Astrocyte (in vitro differentiated cells and primary cell): ENCODE measurements at regions not wholly inside any gene's neighbourhood (a gene's known extent, or its start where the extent isn't known, plus 50 kb on each side); places are given as distances from the start of the nearest gene placed in this dataset.

Experiments
- DNase-seq: peaks from one replicate; pipeline ENCODE4 v3.0.0-alpha.2; 2010; ENCODE audit warnings: low read depth
- FAIRE-seq: peaks from 2 replicates; lab custom pipeline; 2011; peaks lifted over from hg19 to GRCh38; lab: Jason Lieb, UNC
- H2AFZ ChIP-seq: 2 replicates; pipeline ENCODE4 v1.6.0; 2012; ENCODE audit warnings: low read depth, low read length, inconsistent platforms
- H3K27ac ChIP-seq: 2 replicates; pipeline ENCODE4 v1.5.1; 2011; ENCODE audit warnings: low read depth, low read length, inconsistent platforms
- H3K27me3 ChIP-seq: 2 replicates; pipeline ENCODE4 v1.6.0; 2011; ENCODE audit warnings: low read length, inconsistent platforms; ENCODE audit not compliant: insufficient read depth
- H3K36me3 ChIP-seq: 2 replicates; pipeline ENCODE4 v1.5.1; 2011; ENCODE audit warnings: low read length, inconsistent platforms; ENCODE audit not compliant: insufficient read depth
- H3K4me1 ChIP-seq: 2 replicates; pipeline ENCODE4 v1.5.1; 2011; ENCODE audit warnings: low read length, inconsistent platforms; ENCODE audit not compliant: insufficient read depth
- H3K4me2 ChIP-seq: 2 replicates; pipeline ENCODE4 v1.6.0; 2012; ENCODE audit warnings: low read length, inconsistent platforms
- H3K4me3 ChIP-seq: 2 replicates; pipeline ENCODE4 v1.5.1; 2011; ENCODE audit warnings: low read depth, mild to moderate bottlenecking, low read length, inconsistent platforms; ENCODE audit not compliant: insufficient read depth
- H3K79me2 ChIP-seq: 2 replicates; pipeline ENCODE4 v1.6.0; 2012; ENCODE audit warnings: mild to moderate bottlenecking, low read length, inconsistent platforms; ENCODE audit not compliant: insufficient read depth
- H3K9ac ChIP-seq: 2 replicates; pipeline ENCODE4 v1.6.0; 2012; ENCODE audit warnings: mild to moderate bottlenecking, low read length, inconsistent platforms
- H3K9me3 ChIP-seq: 2 replicates; pipeline ENCODE4 v1.5.1; 2012; ENCODE audit warnings: low read depth, mild to moderate bottlenecking, low read length, inconsistent platforms; ENCODE audit not compliant: insufficient read depth
- H4K20me1 ChIP-seq: 2 replicates; pipeline ENCODE4 v1.6.0; 2012; ENCODE audit warnings: low read length, inconsistent platforms; ENCODE audit not compliant: insufficient read depth
- H3K27ac Mint-ChIP-seq: one replicate; pipeline ENCODE4 v1.8.0; 2021; ENCODE audit warnings: mild to moderate bottlenecking, mixed read lengths; ENCODE audit not compliant: unreplicated experiment
- H3K27me3 Mint-ChIP-seq: one replicate; pipeline ENCODE4 v1.8.0; 2021; ENCODE audit warnings: low read depth, mixed read lengths; ENCODE audit not compliant: unreplicated experiment
- H3K36me3 Mint-ChIP-seq: one replicate; pipeline ENCODE4 v1.8.0; 2021; ENCODE audit warnings: low read depth, mixed read lengths; ENCODE audit not compliant: unreplicated experiment
- H3K4me1 Mint-ChIP-seq: one replicate; pipeline ENCODE4 v1.8.0; 2021; ENCODE audit warnings: low read depth, mixed read lengths; ENCODE audit not compliant: unreplicated experiment
- H3K4me3 Mint-ChIP-seq: one replicate; pipeline ENCODE4 v1.8.0; 2021; ENCODE audit warnings: mild to moderate bottlenecking, moderate library complexity, mixed read lengths; ENCODE audit not compliant: unreplicated experiment
- H3K9me3 Mint-ChIP-seq: one replicate; pipeline ENCODE4 v1.8.0; 2021; ENCODE audit warnings: mild to moderate bottlenecking, mixed read lengths; ENCODE audit not compliant: unreplicated experiment
- CTCF ChIP-seq: IDR thresholded peaks from 2 replicates; pipeline ENCODE4 v1.5.1; 2011; ENCODE audit warnings: low read depth, mild to moderate bottlenecking, inconsistent platforms, low read length, moderate library complexity; ENCODE audit not compliant: insufficient read depth
- EZH2 ChIP-seq: IDR thresholded peaks from 2 replicates; pipeline ENCODE4 v1.6.1; 2012; ENCODE audit warnings: mild to moderate bottlenecking, low read length, inconsistent platforms; ENCODE audit not compliant: insufficient read depth

DNA sequence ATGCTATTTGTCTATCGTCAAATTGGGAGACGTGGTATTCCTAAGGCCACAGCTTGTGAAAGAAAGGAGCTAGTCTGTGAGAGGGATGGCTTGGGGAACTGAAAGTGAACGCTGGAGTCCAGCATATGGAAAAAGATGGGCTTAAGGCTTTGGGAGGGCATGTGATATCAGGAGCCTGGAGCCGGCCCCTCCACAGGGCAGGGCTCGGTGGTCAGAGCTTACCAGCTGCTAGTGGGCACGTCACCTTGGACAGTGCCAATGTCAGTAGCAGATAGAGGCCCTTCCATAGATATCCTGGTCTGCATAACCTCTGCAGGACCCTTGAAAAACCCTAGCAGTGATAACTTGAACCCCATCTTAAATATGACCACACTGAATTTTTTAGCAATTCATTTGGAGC, 259.1 kb upstream of the RAB6C start:
- Histone ChIP-seq H3K4me2 (no peak overlapping the region), H3K27me3 (no peaks in the 10 kb centered on the region), H3K9ac (no peak overlapping the region), H3K36me3 (no peaks in the 10 kb centered on the region), H3K4me1 (no peaks in the 10 kb centered on the region), H3K79me2 (no peaks in the 10 kb centered on the region), H2AFZ (no peak overlapping the region), H3K9me3 (no peaks in the 10 kb centered on the region), H3K27ac (no peak overlapping the region), H4K20me1 (no peaks in the 10 kb centered on the region), H3K4me3 (no peak overlapping the region)
- TF ChIP-seq EZH2 (no peak), CTCF (no peak)
- H3K4me3 Mint-ChIP-seq: no peak overlapping the region
- H3K27ac Mint-ChIP-seq: no peak overlapping the region
- no peak for DNase-seq
- H3K36me3 Mint-ChIP-seq: no peaks in the 10 kb centered on the region
- H3K27me3 Mint-ChIP-seq: peaks cover 21% of the 10 kb centered on the region
- H3K4me1 Mint-ChIP-seq: no peaks in the 10 kb centered on the region
- FAIRE-seq: no peak
- H3K9me3 Mint-ChIP-seq: peaks cover 2% of the 10 kb centered on the region

DNA sequence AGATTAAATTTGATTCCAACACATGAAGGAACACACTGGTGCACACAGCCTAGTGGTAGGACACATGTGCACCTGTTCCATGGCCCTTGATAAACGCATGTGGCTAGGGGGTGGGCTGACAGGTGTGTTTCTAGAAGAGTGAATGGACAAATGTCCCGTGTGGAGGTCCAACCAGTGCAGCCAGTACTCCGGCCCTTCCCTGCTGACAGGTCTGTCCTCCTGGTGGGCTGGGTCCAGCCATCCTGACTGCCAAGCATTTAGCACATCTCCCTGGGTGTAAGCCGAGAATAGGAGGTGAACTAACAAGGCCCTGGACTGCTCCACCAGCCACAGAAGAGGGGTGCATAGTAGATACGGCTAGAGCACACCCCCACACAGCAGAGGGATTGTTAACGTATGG, 258.7 kb upstream of the RAB6C start:
- Mint-ChIP-seq H3K9me3 (peaks cover 2% of the 10 kb centered on the region), H3K4me1 (no peaks in the 10 kb centered on the region), H3K4me3 (no peak overlapping the region), H3K27ac (no peak overlapping the region), H3K36me3 (no peaks in the 10 kb centered on the region), H3K27me3 (peaks cover 25% of the 10 kb centered on the region)
- Histone ChIP-seq H3K4me2 (no peak overlapping the region), H3K9me3 (no peaks in the 10 kb centered on the region), H3K27ac (no peak overlapping the region), H3K79me2 (no peaks in the 10 kb centered on the region), H4K20me1 (no peaks in the 10 kb centered on the region), H3K4me3 (no peak overlapping the region), H3K36me3 (no peaks in the 10 kb centered on the region), H2AFZ (no peak overlapping the region), H3K27me3 (no peaks in the 10 kb centered on the region), H3K4me1 (no peaks in the 10 kb centered on the region), H3K9ac (no peak overlapping the region)
- no peak for TF ChIP-seq EZH2
- no peak for TF ChIP-seq CTCF
- DNase-seq (no peak), FAIRE-seq (no peak)

DNA sequence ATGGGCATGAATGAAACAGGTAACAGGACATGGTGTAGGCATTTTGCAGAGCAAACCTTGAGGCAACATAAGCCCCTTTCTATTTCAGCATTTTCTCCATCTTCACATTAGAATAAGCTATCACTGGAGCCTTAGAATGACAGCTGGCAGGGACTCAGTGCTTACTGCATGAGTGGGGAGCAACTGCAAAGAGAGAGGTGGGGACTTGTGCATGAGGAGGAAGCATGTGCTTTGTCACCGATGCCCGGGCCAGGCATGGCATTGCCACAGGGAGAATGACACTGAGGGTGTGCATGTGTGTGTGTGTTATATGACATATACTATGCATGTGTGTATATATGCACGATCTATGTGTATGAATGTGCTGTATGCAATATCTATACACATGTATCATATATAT, 258.2 kb upstream of the RAB6C start:
- H3K9me3 Mint-ChIP-seq: peaks cover 2% of the 10 kb centered on the region
- H3K27me3 Mint-ChIP-seq: peaks cover 26% of the 10 kb centered on the region
- Histone ChIP-seq H3K4me3 (no peak overlapping the region), H3K9me3 (no peaks in the 10 kb centered on the region), H3K9ac (no peak overlapping the region), H3K79me2 (no peaks in the 10 kb centered on the region), H3K4me2 (no peak overlapping the region), H3K27ac (no peak overlapping the region), H4K20me1 (no peaks in the 10 kb centered on the region), H2AFZ (no peak overlapping the region), H3K36me3 (no peaks in the 10 kb centered on the region), H3K27me3 (no peaks in the 10 kb centered on the region), H3K4me1 (no peaks in the 10 kb centered on the region)
- DNase-seq: no peak
- H3K27ac Mint-ChIP-seq: no peak overlapping the region
- TF ChIP-seq EZH2: no peak
- TF ChIP-seq CTCF: no peak
- H3K36me3 Mint-ChIP-seq: no peaks in the 10 kb centered on the region
- FAIRE-seq: no peak
- no peak overlapping the region for H3K4me3 Mint-ChIP-seq
- no peaks in the 10 kb centered on the region for H3K4me1 Mint-ChIP-seq
